ENCODE measurements at regions not wholly inside any gene's neighbourhood (a gene's known extent, or its start where the extent isn't known, plus 50 kb on each side); places are given as distances from the start of the nearest gene placed in this dataset.

- Mint-ChIP-seq H3K27ac (ENCODE audit: unreplicated experiment) (no peak overlapping the region), H3K9me3 (ENCODE audit: low read depth) (peaks cover 14% of the 10 kb centered on the region), H3K36me3 (ENCODE audit: low read depth) (peaks cover 8% of the 10 kb centered on the region), H3K27me3 (ENCODE audit: low read depth) (no peaks in the 10 kb centered on the region), H3K4me3 (ENCODE audit: unreplicated experiment) (no peak overlapping the region), H3K4me1 (ENCODE audit: low read depth) (peaks cover 18% of the 10 kb centered on the region)
- TF ChIP-seq, protein P1, sequence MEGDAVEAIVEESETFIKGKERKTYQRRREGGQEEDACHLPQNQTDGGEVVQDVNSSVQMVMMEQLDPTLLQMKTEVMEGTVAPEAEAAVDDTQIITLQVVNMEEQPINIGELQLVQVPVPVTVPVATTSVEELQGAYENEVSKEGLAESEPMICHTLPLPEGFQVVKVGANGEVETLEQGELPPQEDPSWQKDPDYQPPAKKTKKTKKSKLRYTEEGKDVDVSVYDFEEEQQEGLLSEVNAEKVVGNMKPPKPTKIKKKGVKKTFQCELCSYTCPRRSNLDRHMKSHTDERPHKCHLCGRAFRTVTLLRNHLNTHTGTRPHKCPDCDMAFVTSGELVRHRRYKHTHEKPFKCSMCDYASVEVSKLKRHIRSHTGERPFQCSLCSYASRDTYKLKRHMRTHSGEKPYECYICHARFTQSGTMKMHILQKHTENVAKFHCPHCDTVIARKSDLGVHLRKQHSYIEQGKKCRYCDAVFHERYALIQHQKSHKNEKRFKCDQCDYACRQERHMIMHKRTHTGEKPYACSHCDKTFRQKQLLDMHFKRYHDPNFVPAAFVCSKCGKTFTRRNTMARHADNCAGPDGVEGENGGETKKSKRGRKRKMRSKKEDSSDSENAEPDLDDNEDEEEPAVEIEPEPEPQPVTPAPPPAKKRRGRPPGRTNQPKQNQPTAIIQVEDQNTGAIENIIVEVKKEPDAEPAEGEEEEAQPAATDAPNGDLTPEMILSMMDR (IDR thresholded peaks at IDR 0.05): no peak
- no peak for DNase-seq (ENCODE audit: low spot score)
Measured at GRCh38 chr6:130624046-130624445, 203.2 kb upstream of the SMLR1 start.

DNA sequence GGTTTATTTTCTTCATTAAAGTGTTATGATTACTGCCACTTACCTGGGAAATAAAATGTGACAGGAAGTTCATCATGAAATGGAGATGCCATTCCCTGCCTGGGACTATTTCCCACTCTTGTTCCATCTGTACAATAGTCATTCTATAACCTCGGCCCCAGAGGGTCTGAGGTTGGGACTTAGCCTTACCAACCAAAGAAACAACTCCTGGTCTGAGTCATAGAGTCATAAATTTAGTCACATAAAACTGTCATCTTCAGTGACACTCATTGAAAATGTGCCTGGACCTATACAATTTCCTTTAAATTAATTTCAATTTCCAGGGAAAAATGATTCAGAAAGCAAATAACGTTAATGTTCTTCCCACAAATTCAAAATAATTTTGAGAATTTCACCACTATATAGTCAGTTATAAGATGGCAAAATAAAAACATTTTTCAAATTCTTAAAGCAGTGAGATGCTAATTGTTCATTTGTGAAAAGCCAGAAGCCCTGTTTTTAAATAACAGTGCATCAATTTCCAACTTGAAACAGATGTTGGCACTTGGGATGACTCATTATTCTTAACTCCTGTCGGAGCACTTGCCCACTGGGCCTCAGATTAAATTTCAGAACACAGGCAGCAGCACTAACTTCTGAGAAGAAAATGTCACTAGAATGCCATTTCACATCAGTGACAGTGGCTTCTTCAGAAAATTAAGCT lies 201.2 kb upstream of the SMLR1 start:
- Mint-ChIP-seq H3K27me3 (ENCODE audit: low read depth) (no peaks in the 10 kb centered on the region), H3K36me3 (ENCODE audit: low read depth) (peaks cover 8% of the 10 kb centered on the region), H3K4me1 (ENCODE audit: low read depth) (peaks cover 23% of the 10 kb centered on the region), H3K9me3 (ENCODE audit: low read depth) (peaks cover 14% of the 10 kb centered on the region), H3K27ac (ENCODE audit: unreplicated experiment) (peak overlapping the region; percentile 54), H3K4me3 (ENCODE audit: unreplicated experiment) (no peak overlapping the region)
- DNase-seq (ENCODE audit: low spot score): no peak
- TF ChIP-seq, protein P1 (IDR thresholded peaks at IDR 0.05): no peak

- DNase-seq (ENCODE audit: low spot score): no peak
- Mint-ChIP-seq H3K27me3 (ENCODE audit: low read depth) (no peaks in the 10 kb centered on the region), H3K9me3 (ENCODE audit: low read depth) (no peaks in the 10 kb centered on the region), H3K4me3 (ENCODE audit: unreplicated experiment) (no peak overlapping the region), H3K36me3 (ENCODE audit: low read depth) (no peaks in the 10 kb centered on the region), H3K4me1 (ENCODE audit: low read depth) (peaks cover 23% of the 10 kb centered on the region), H3K27ac (ENCODE audit: unreplicated experiment) (no peak overlapping the region)
- TF ChIP-seq, protein P1 (IDR thresholded peaks at IDR 0.05): no peak
Measured at GRCh38 chr6:130628862-130629261, 198.3 kb upstream of the SMLR1 start.

DNA sequence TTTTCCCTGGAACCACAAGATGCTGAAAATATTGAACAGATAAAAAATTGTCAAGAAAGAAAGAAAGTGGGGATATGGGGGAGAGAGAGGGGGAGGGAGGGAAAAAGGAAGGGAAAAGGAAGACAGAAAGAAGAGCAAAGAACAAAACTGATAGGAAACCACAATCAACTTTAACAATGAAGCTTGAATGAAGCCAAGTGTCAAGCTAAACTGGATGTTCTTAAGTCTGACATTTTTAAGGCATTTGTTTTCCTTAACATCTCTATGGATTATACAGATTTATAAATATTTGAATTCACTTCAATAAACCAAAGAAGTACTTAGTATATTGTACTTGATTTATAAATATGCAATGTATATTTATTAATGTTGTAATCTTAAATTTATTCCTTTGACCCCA lies 197.6 kb upstream of the SMLR1 start:
- DNase-seq (ENCODE audit: low spot score): no peak
- Mint-ChIP-seq H3K9me3 (ENCODE audit: low read depth) (no peaks in the 10 kb centered on the region), H3K4me1 (ENCODE audit: low read depth) (peaks cover 16% of the 10 kb centered on the region), H3K27ac (ENCODE audit: unreplicated experiment) (no peak overlapping the region), H3K4me3 (ENCODE audit: unreplicated experiment) (no peak overlapping the region), H3K27me3 (ENCODE audit: low read depth) (no peaks in the 10 kb centered on the region), H3K36me3 (ENCODE audit: low read depth) (no peaks in the 10 kb centered on the region)
- TF ChIP-seq, protein P1 (IDR thresholded peaks at IDR 0.05): no peak

GRCh38 chr6:130632277-130632676 lies 194.9 kb upstream of the SMLR1 start:
- H3K9me3 Mint-ChIP-seq (ENCODE audit: low read depth): peaks cover 10% of the 10 kb centered on the region
- TF ChIP-seq, protein P1 (IDR thresholded peaks at IDR 0.05): no peak
- H3K27me3 Mint-ChIP-seq (ENCODE audit: low read depth): no peaks in the 10 kb centered on the region
- no peak for DNase-seq (ENCODE audit: low spot score)
- H3K4me1 Mint-ChIP-seq (ENCODE audit: low read depth): peaks cover 5% of the 10 kb centered on the region
- H3K4me3 Mint-ChIP-seq (ENCODE audit: unreplicated experiment): no peak overlapping the region
- H3K36me3 Mint-ChIP-seq (ENCODE audit: low read depth): peaks cover 5% of the 10 kb centered on the region
- H3K27ac Mint-ChIP-seq (ENCODE audit: unreplicated experiment): no peak overlapping the region

Measured in chondrocyte (in vitro differentiated cells).